ENCODE measurements at regions not wholly inside any gene's neighbourhood (a gene's known extent, or its start where the extent isn't known, plus 50 kb on each side); places are given as distances from the start of the nearest gene placed in this dataset.
"Not testable (repeated sequence)": the region's sequence is repeated elsewhere in the genome, so short reads cannot be mapped to it uniquely, and the experiment has no call there.

GRCh38 chrX:110532581-110532931 is 173.9 kb downstream of the RTL9 start:
- no peak for TF ChIP-seq EZH2 (IDR thresholded peaks at IDR 0.05; ENCODE audit: low read length, missing control alignments)
- no peak for TF ChIP-seq CTCF (conservative IDR thresholded peaks at IDR 0.05 in 1 of 2, IDR thresholded peaks at IDR 0.05 in 1 of 2; ENCODE audit: low read depth in 1 of 2, low read length in 2 of 2)
- no peaks in the 10 kb centered on the region for H3K9me3 ChIP-seq (ENCODE audit: control insufficient read depth, insufficient read depth, low read depth, low read length)
- no peak overlapping the region for H3K4me2 ChIP-seq (ENCODE audit: extremely low read depth, insufficient read depth, low read length)
- no peak overlapping the region for H2AFZ ChIP-seq (ENCODE audit: low read length)
- no peaks in the 10 kb centered on the region for H4K20me1 ChIP-seq (ENCODE audit: control insufficient read depth, extremely low read depth, insufficient read depth, low read length)
- H3K9ac ChIP-seq (ENCODE audit: insufficient read depth, low read length) = no peak overlapping the region
- H3K27me3 ChIP-seq (ENCODE audit: control insufficient read depth, insufficient read depth, low read length) = no peaks in the 10 kb centered on the region
- no peaks in the 10 kb centered on the region for H3K36me3 ChIP-seq (ENCODE audit: control insufficient read depth, insufficient read depth, low read length)
- no peak overlapping the region for H3K4me3 ChIP-seq (replicated peaks in 1 of 4; ENCODE audit: control extremely low read depth in 1 of 4, insufficient read depth in 1 of 4, low read depth in 3 of 4, low read length in 4 of 4)
- no peak overlapping the region for H3K27ac ChIP-seq (ENCODE audit: insufficient read depth, low read length)
- H3K4me1 ChIP-seq (ENCODE audit: control insufficient read depth, extremely low read depth, insufficient read depth, low read length) = no peaks in the 10 kb centered on the region
- DNase-seq (ENCODE audit: low read depth in 2 of 2) = no peak
- no peaks in the 10 kb centered on the region for H3K79me2 ChIP-seq (ENCODE audit: control insufficient read depth, insufficient read depth, low read length)

DNA sequence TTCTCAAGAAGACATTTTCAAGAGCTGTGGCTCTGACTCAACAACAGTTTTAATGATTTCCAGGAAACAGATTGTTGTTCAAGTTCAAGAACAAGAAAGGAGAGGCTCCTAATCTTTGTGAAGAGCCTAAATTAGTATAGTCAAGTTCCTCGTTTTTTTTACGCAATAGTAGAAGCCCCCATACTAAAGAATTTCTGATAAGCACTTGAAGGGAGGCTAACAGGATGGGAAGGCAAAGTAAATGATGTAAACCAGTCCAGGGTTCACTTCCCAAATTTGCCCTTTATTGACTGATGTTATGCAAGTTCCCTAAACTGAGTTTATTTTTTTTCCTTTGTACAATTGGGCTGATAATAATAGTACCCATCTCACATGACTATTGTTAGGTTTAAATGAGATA is 178.2 kb downstream of the RTL9 start:
- H3K4me1 ChIP-seq (ENCODE audit: control insufficient read depth, extremely low read depth, insufficient read depth, low read length) = no peaks in the 10 kb centered on the region
- TF ChIP-seq EZH2 (IDR thresholded peaks at IDR 0.05; ENCODE audit: low read length, missing control alignments) (no peak), CTCF (conservative IDR thresholded peaks at IDR 0.05 in 1 of 2, IDR thresholded peaks at IDR 0.05 in 1 of 2; ENCODE audit: low read depth in 1 of 2, low read length in 2 of 2) (no peak)
- no peak overlapping the region for H3K9ac ChIP-seq (ENCODE audit: insufficient read depth, low read length)
- H3K27me3 ChIP-seq (ENCODE audit: control insufficient read depth, insufficient read depth, low read length) = no peaks in the 10 kb centered on the region
- H3K4me3 ChIP-seq (replicated peaks in 1 of 4; ENCODE audit: control extremely low read depth in 1 of 4, insufficient read depth in 1 of 4, low read depth in 3 of 4, low read length in 4 of 4) = no peak overlapping the region
- H3K36me3 ChIP-seq (ENCODE audit: control insufficient read depth, insufficient read depth, low read length) = no peaks in the 10 kb centered on the region
- no peak overlapping the region for H2AFZ ChIP-seq (ENCODE audit: low read length)
- H4K20me1 ChIP-seq (ENCODE audit: control insufficient read depth, extremely low read depth, insufficient read depth, low read length) = no peaks in the 10 kb centered on the region
- no peak overlapping the region for H3K4me2 ChIP-seq (ENCODE audit: extremely low read depth, insufficient read depth, low read length)
- no peak overlapping the region for H3K27ac ChIP-seq (ENCODE audit: insufficient read depth, low read length)
- no peak for DNase-seq (ENCODE audit: low read depth in 2 of 2)
- H3K79me2 ChIP-seq (ENCODE audit: control insufficient read depth, insufficient read depth, low read length) = no peaks in the 10 kb centered on the region
- no peaks in the 10 kb centered on the region for H3K9me3 ChIP-seq (ENCODE audit: control insufficient read depth, insufficient read depth, low read depth, low read length)

GRCh38 chrX:110541266-110541665 is 182.6 kb downstream of the RTL9 start:
- no peak overlapping the region for H3K9ac ChIP-seq (ENCODE audit: insufficient read depth, low read length)
- DNase-seq (ENCODE audit: low read depth in 2 of 2) = no peak
- TF ChIP-seq EZH2 (IDR thresholded peaks at IDR 0.05; ENCODE audit: low read length, missing control alignments) (no peak), CTCF (conservative IDR thresholded peaks at IDR 0.05 in 1 of 2, IDR thresholded peaks at IDR 0.05 in 1 of 2; ENCODE audit: low read depth in 1 of 2, low read length in 2 of 2) (no peak)
- H3K79me2 ChIP-seq (ENCODE audit: control insufficient read depth, insufficient read depth, low read length) = no peaks in the 10 kb centered on the region
- H2AFZ ChIP-seq (ENCODE audit: low read length) = no peak overlapping the region
- H3K4me1 ChIP-seq (ENCODE audit: control insufficient read depth, extremely low read depth, insufficient read depth, low read length) = no peaks in the 10 kb centered on the region
- H3K4me3 ChIP-seq (replicated peaks in 1 of 4; ENCODE audit: control extremely low read depth in 1 of 4, insufficient read depth in 1 of 4, low read depth in 3 of 4, low read length in 4 of 4) = no peak overlapping the region
- no peaks in the 10 kb centered on the region for H4K20me1 ChIP-seq (ENCODE audit: control insufficient read depth, extremely low read depth, insufficient read depth, low read length)
- H3K27ac ChIP-seq (ENCODE audit: insufficient read depth, low read length) = no peak overlapping the region
- no peaks in the 10 kb centered on the region for H3K9me3 ChIP-seq (ENCODE audit: control insufficient read depth, insufficient read depth, low read depth, low read length)
- no peak overlapping the region for H3K4me2 ChIP-seq (ENCODE audit: extremely low read depth, insufficient read depth, low read length)
- H3K27me3 ChIP-seq (ENCODE audit: control insufficient read depth, insufficient read depth, low read length) = no peaks in the 10 kb centered on the region
- no peaks in the 10 kb centered on the region for H3K36me3 ChIP-seq (ENCODE audit: control insufficient read depth, insufficient read depth, low read length)

DNA sequence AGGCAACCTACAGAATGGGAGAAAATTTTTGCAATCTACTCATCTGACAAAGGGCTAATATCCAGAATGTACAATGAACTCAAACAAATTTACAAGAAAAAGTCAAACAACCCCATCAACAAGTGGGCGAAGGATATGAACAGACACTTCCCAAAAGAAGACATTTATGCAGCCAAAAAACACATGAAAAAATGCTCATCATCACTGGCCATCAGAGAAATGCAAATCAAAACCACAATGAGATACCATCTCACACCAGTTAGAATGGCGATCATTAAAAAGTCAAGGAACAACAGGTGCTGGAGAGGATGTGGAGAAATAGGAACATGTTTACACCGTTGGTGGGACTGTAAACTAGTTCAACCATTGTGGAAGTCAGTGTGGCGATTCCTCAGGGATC is 192.2 kb downstream of the RTL9 start:
- H4K20me1 ChIP-seq (ENCODE audit: control insufficient read depth, extremely low read depth, insufficient read depth, low read length); H3K9ac ChIP-seq (ENCODE audit: insufficient read depth, low read length); H3K79me2 ChIP-seq (ENCODE audit: control insufficient read depth, insufficient read depth, low read length); DNase-seq (ENCODE audit: low read depth in 2 of 2); H3K4me3 ChIP-seq (replicated peaks in 1 of 4; ENCODE audit: control extremely low read depth in 1 of 4, insufficient read depth in 1 of 4, low read depth in 3 of 4, low read length in 4 of 4); H3K4me2 ChIP-seq (ENCODE audit: extremely low read depth, insufficient read depth, low read length); H3K4me1 ChIP-seq (ENCODE audit: control insufficient read depth, extremely low read depth, insufficient read depth, low read length); H3K36me3 ChIP-seq (ENCODE audit: control insufficient read depth, insufficient read depth, low read length); H3K27me3 ChIP-seq (ENCODE audit: control insufficient read depth, insufficient read depth, low read length); H3K27ac ChIP-seq (ENCODE audit: insufficient read depth, low read length); H3K9me3 ChIP-seq (ENCODE audit: control insufficient read depth, insufficient read depth, low read depth, low read length); H2AFZ ChIP-seq (ENCODE audit: low read length): not testable (repeated sequence)

All from fibroblast of lung (primary cell).